ENCODE measurements at regions not wholly inside any gene's neighbourhood (a gene's known extent, or its start where the extent isn't known, plus 50 kb on each side); places are given as distances from the start of the nearest gene placed in this dataset.
A peak's percentile ranks its signal among the peaks of the same experiment; 100 is the strongest.

- no peak for DNase-seq (ENCODE audit: low read depth)
- no peak for TF ChIP-seq CTCF (conservative IDR thresholded peaks at IDR 0.05; ENCODE audit: low read length)
- H3K4me3 ChIP-seq (ENCODE audit: low read length) = no peak overlapping the region
Measured at GRCh38 chr9:28005779-28006178, 432.5 kb upstream of the C9orf72 start.

- DNase-seq (ENCODE audit: low read depth) = no peak
- no peak overlapping the region for H3K4me3 ChIP-seq (ENCODE audit: low read length)
- TF ChIP-seq CTCF (conservative IDR thresholded peaks at IDR 0.05; ENCODE audit: low read length) = no peak
Measured at GRCh38 chr9:28007097-28007817, 434.0 kb upstream of the C9orf72 start.

GRCh38 chr9:28014212-28014611 is 440.9 kb upstream of the C9orf72 start:
- DNase-seq (ENCODE audit: low read depth) = no peak
- TF ChIP-seq CTCF (conservative IDR thresholded peaks at IDR 0.05; ENCODE audit: low read length) = no peak
- no peak overlapping the region for H3K4me3 ChIP-seq (ENCODE audit: low read length)

- TF ChIP-seq CTCF (conservative IDR thresholded peaks at IDR 0.05; ENCODE audit: low read length) = no peak
- DNase-seq (ENCODE audit: low read depth) = no peak
- no peak overlapping the region for H3K4me3 ChIP-seq (ENCODE audit: low read length)
Measured at GRCh38 chr9:28024676-28025075, 451.4 kb upstream of the C9orf72 start.

GRCh38 chr9:28025186-28025585 is 451.9 kb upstream of the C9orf72 start:
- no peak for TF ChIP-seq CTCF (conservative IDR thresholded peaks at IDR 0.05; ENCODE audit: low read length)
- no peak overlapping the region for H3K4me3 ChIP-seq (ENCODE audit: low read length)
- no peak for DNase-seq (ENCODE audit: low read depth)

- H3K4me3 ChIP-seq (ENCODE audit: low read length) = no peak overlapping the region
- no peak for TF ChIP-seq CTCF (conservative IDR thresholded peaks at IDR 0.05; ENCODE audit: low read length)
- no peak for DNase-seq (ENCODE audit: low read depth)
Measured at GRCh38 chr9:28031521-28032267, 458.4 kb upstream of the C9orf72 start.

GRCh38 chr9:28032268-28032590 is 458.9 kb upstream of the C9orf72 start:
- H3K4me3 ChIP-seq (ENCODE audit: low read length) = no peak overlapping the region
- DNase-seq (ENCODE audit: low read depth) = peak; percentile 11
- no peak for TF ChIP-seq CTCF (conservative IDR thresholded peaks at IDR 0.05; ENCODE audit: low read length)

Data from AG10803 (cell line).